HEK293 (cell line): ENCODE measurements at regions not wholly inside any gene's neighbourhood (a gene's known extent, or its start where the extent isn't known, plus 50 kb on each side); places are given as distances from the start of the nearest gene placed in this dataset.

ENCODE experiments used
- CTCF ChIA-PET: fragments of 350-600 bp; formaldehyde crosslinking; extraction: SDS; loops from one replicate; lab custom pipeline; 2021; ENCODE audit warnings: antibody characterized with exemption; lab: Yijun Ruan, JAX
- POLR2A ChIA-PET: fragments of 300-600 bp; formaldehyde crosslinking; extraction: SDS; loops from one replicate; lab custom pipeline; 2020; ENCODE audit warnings: antibody characterized with exemption, inconsistent platforms; lab: Yijun Ruan, JAX
- H3K27ac ChIP-seq: fragments of 200-500 bp; sonication (Bioruptor generic); 2 replicates; pipeline ENCODE4 v1.5.1; 2014; ENCODE audit warnings: low read depth, low read length, control low read depth, inconsistent platforms; ENCODE audit errors: extremely low read depth
- H3K36me3 ChIP-seq, 2 experiments: fragments of 200-500 bp in 1 of 2; sonication (Bioruptor generic) in 1 of 2; 1 replicate in 1 of 2; 2 replicates in 1 of 2; pipeline ENCODE4 v1.5.1; 2014 to 2017; ENCODE audit warnings: inconsistent platforms in 2 of 2, low read length in 2 of 2; ENCODE audit not compliant: control insufficient read depth in 2 of 2, insufficient read depth in 1 of 2
- H3K4me1 ChIP-seq: fragments of 200-500 bp; sonication (Bioruptor generic); 2 replicates; pipeline ENCODE4 v1.5.1; 2014; ENCODE audit warnings: mild to moderate bottlenecking, low read length, inconsistent platforms; ENCODE audit not compliant: control insufficient read depth, insufficient read depth
- H3K4me3 ChIP-seq: 2 replicates; pipeline ENCODE4 v1.5.1; 2011; ENCODE audit warnings: low read depth, mild to moderate bottlenecking, control low read depth, low read length, moderate library complexity
- H3K9me3 ChIP-seq: fragments of 200-500 bp; sonication (Bioruptor generic); 2 replicates; pipeline ENCODE4 v1.5.1; 2014; ENCODE audit warnings: low read depth, low read length, inconsistent platforms; ENCODE audit not compliant: control insufficient read depth, insufficient read depth
- SCRT1 ChIP-seq: fragments of 450-650 bp; formaldehyde crosslinking; IDR thresholded peaks from 2 replicates; pipeline ENCODE4 v1.5.1; 2016; ENCODE audit warnings: missing biosample characterization, missing genetic modification characterization, borderline replicate concordance
- ZEB2 ChIP-seq: fragments of 450-650 bp; formaldehyde crosslinking; IDR thresholded peaks from 2 replicates; pipeline ENCODE4 v1.5.1; 2016; ENCODE audit warnings: missing biosample characterization, missing genetic modification characterization
- ZFP41 ChIP-seq: fragments of 450-650 bp; formaldehyde crosslinking; IDR thresholded peaks from 2 replicates; pipeline ENCODE4 v1.5.1; 2016; ENCODE audit warnings: missing biosample characterization, missing genetic modification characterization, borderline replicate concordance
- ZIC2 ChIP-seq: fragments of 450-650 bp; formaldehyde crosslinking; IDR thresholded peaks from 2 replicates; pipeline ENCODE4 v1.5.1; 2016; ENCODE audit warnings: missing biosample characterization, missing genetic modification characterization
- ZNF157 ChIP-seq: fragments of 450-650 bp; formaldehyde crosslinking; IDR thresholded peaks from 2 replicates; pipeline ENCODE4 v1.5.1; 2016; ENCODE audit warnings: missing biosample characterization, missing genetic modification characterization
- ZNF16 ChIP-seq: fragments of 450-650 bp; formaldehyde crosslinking; IDR thresholded peaks from 2 replicates; pipeline ENCODE4 v1.5.1; 2016; ENCODE audit warnings: low read depth, missing biosample characterization, missing genetic modification characterization
- ZNF221 ChIP-seq: fragments of 450-650 bp; formaldehyde crosslinking; IDR thresholded peaks from 2 replicates; pipeline ENCODE4 v1.5.1; 2017; ENCODE audit warnings: missing biosample characterization, missing genetic modification characterization, borderline replicate concordance
- ZNF274 ChIP-seq, 2 experiments: fragments of 200-500 bp in 1 of 2; fragments of 450-650 bp in 1 of 2; sonication (Bioruptor generic) in 1 of 2; formaldehyde crosslinking in 1 of 2; IDR thresholded peaks; 2 replicates each; pipeline versions ENCODE4 v1.5.1 to v1.6.1; 2014 to 2016; ENCODE audit warnings: borderline replicate concordance in 1 of 2, inconsistent platforms in 1 of 2, low read length in 1 of 2, missing biosample characterization in 1 of 2, missing genetic modification characterization in 1 of 2
- ZNF366 ChIP-seq: fragments of 450-650 bp; formaldehyde crosslinking; conservative IDR thresholded peaks from 2 replicates; pipeline ENCODE4 v1.5.1; 2016; ENCODE audit warnings: missing biosample characterization, missing genetic modification characterization
- ZNF561 ChIP-seq: fragments of 450-650 bp; IDR thresholded peaks from 2 replicates; pipeline ENCODE4 v1.5.1; 2018; ENCODE audit warnings: missing biosample characterization, missing genetic modification characterization, borderline replicate concordance
- ZNF624 ChIP-seq: fragments of 450-650 bp; formaldehyde crosslinking; IDR thresholded peaks from 2 replicates; pipeline ENCODE4 v1.5.1; 2017; ENCODE audit warnings: missing biosample characterization, missing genetic modification characterization
- ZNF660 ChIP-seq: fragments of 450-650 bp; IDR thresholded peaks from 2 replicates; pipeline ENCODE4 v1.5.1; 2018; ENCODE audit warnings: missing biosample characterization, mild to moderate bottlenecking, missing genetic modification characterization
- TF ChIP-seq, protein P1 (sequence below): fragments of 450-650 bp; formaldehyde crosslinking; IDR thresholded peaks from 2 replicates; pipeline ENCODE4 v1.5.1; 2016; ENCODE audit warnings: missing biosample characterization, missing genetic modification characterization, borderline replicate concordance
- TF ChIP-seq, protein P2 (sequence below): fragments of 450-650 bp; formaldehyde crosslinking; IDR thresholded peaks from 2 replicates; pipeline ENCODE4 v1.5.0; 2017; ENCODE audit warnings: missing biosample characterization, missing genetic modification characterization, borderline replicate concordance
- TF ChIP-seq, protein P3 (sequence below): fragments of 450-650 bp; formaldehyde crosslinking; conservative IDR thresholded peaks from 2 replicates; pipeline ENCODE4 v1.5.1; 2016; ENCODE audit warnings: low read depth, missing biosample characterization, missing genetic modification characterization
- TF ChIP-seq, protein P4 (sequence below): fragments of 450-650 bp; formaldehyde crosslinking; IDR thresholded peaks from 2 replicates; pipeline ENCODE4 v1.5.1; 2016; ENCODE audit warnings: missing biosample characterization, missing genetic modification characterization, borderline replicate concordance

DNA sequence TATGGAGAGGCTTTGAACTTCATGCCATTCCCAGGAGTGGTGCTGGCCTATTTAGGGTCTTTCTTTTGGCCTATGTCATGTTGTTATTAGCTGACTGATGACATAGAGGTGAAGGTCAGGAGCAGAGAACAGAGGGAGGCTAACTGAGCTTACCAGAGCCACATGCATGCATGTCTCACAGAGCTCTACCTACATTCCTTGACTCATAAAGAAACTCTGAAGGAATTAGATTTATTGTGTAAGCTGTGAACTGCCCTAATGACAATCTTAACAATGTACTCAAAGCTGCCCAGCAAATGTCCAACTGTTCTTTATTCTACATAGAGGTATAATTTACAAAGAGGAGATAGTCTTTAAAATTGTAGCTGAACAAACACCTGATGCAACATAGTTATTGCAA, 192.7 kb upstream of the CNR1 start:
- H3K4me3 ChIP-seq = no peak overlapping the region
- no peaks in the 10 kb centered on the region for H3K9me3 ChIP-seq
- TF ChIP-seq ZNF157 (tag by site-specific recombination) (no peak), ZFP41 (tag by site-specific recombination) (no peak), ZNF660 (tag by site-specific recombination) (no peak), ZNF221 (tag by site-specific recombination) (no peak)
- TF ChIP-seq, protein P1, sequence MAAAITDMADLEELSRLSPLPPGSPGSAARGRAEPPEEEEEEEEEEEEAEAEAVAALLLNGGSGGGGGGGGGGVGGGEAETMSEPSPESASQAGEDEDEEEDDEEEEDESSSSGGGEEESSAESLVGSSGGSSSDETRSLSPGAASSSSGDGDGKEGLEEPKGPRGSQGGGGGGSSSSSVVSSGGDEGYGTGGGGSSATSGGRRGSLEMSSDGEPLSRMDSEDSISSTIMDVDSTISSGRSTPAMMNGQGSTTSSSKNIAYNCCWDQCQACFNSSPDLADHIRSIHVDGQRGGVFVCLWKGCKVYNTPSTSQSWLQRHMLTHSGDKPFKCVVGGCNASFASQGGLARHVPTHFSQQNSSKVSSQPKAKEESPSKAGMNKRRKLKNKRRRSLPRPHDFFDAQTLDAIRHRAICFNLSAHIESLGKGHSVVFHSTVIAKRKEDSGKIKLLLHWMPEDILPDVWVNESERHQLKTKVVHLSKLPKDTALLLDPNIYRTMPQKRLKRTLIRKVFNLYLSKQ = no peak
- TF ChIP-seq, protein P2, sequence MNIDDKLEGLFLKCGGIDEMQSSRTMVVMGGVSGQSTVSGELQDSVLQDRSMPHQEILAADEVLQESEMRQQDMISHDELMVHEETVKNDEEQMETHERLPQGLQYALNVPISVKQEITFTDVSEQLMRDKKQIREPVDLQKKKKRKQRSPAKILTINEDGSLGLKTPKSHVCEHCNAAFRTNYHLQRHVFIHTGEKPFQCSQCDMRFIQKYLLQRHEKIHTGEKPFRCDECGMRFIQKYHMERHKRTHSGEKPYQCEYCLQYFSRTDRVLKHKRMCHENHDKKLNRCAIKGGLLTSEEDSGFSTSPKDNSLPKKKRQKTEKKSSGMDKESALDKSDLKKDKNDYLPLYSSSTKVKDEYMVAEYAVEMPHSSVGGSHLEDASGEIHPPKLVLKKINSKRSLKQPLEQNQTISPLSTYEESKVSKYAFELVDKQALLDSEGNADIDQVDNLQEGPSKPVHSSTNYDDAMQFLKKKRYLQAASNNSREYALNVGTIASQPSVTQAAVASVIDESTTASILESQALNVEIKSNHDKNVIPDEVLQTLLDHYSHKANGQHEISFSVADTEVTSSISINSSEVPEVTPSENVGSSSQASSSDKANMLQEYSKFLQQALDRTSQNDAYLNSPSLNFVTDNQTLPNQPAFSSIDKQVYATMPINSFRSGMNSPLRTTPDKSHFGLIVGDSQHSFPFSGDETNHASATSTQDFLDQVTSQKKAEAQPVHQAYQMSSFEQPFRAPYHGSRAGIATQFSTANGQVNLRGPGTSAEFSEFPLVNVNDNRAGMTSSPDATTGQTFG (tag by site-specific recombination) = no peak
- TF ChIP-seq, protein P3, sequence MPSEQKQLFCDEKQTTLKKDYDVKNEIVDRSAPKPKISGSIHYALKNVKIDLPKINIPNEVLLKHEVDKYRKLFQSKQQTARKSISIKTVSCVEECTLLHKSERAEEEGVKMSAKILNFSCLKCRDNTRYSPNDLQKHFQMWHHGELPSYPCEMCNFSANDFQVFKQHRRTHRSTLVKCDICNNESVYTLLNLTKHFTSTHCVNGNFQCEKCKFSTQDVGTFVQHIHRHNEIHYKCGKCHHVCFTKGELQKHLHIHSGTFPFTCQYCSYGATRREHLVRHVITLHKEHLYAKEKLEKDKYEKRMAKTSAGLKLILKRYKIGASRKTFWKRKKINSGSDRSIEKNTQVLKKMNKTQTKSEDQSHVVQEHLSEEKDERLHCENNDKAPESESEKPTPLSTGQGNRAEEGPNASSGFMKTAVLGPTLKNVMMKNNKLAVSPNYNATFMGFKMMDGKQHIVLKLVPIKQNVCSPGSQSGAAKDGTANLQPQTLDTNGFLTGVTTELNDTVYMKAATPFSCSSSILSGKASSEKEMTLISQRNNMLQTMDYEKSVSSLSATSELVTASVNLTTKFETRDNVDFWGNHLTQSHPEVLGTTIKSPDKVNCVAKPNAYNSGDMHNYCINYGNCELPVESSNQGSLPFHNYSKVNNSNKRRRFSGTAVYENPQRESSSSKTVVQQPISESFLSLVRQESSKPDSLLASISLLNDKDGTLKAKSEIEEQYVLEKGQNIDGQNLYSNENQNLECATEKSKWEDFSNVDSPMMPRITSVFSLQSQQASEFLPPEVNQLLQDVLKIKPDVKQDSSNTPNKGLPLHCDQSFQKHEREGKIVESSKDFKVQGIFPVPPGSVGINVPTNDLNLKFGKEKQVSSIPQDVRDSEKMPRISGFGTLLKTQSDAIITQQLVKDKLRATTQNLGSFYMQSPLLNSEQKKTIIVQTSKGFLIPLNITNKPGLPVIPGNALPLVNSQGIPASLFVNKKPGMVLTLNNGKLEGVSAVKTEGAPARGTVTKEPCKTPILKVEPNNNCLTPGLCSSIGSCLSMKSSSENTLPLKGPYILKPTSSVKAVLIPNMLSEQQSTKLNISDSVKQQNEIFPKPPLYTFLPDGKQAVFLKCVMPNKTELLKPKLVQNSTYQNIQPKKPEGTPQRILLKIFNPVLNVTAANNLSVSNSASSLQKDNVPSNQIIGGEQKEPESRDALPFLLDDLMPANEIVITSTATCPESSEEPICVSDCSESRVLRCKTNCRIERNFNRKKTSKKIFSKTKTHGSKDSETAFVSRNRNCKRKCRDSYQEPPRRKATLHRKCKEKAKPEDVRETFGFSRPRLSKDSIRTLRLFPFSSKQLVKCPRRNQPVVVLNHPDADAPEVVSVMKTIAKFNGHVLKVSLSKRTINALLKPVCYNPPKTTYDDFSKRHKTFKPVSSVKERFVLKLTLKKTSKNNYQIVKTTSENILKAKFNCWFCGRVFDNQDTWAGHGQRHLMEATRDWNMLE (tag by site-specific recombination) = no peak
- H3K36me3 ChIP-seq = no peaks in the 10 kb centered on the region
- ChIA-PET POLR2A (no interaction called here), CTCF (interaction anchor here (0.5 to 1.3 kb wide), 3 partner anchors 11 to 422 kb away, joined by 3 read pairs; no protein-coding TSS in a partner anchor)
- no peak overlapping the region for H3K27ac ChIP-seq
- H3K4me1 ChIP-seq = no peaks in the 10 kb centered on the region

GRCh38 chr6:88349511-88349910, 183.4 kb upstream of the CNR1 start:
- H3K9me3 ChIP-seq = no peaks in the 10 kb centered on the region
- H3K4me1 ChIP-seq = no peaks in the 10 kb centered on the region
- POLR2A ChIA-PET = no interaction called here
- CTCF ChIA-PET = interaction anchor here (0.7 kb wide), 1 partner anchor 9 kb away, joined by 5 read pairs; no protein-coding TSS in a partner anchor
- no peak overlapping the region for H3K4me3 ChIP-seq
- H3K27ac ChIP-seq = no peak overlapping the region
- H3K36me3 ChIP-seq = no peaks in the 10 kb centered on the region
- TF ChIP-seq SCRT1 (tag by site-specific recombination) = no peak
- TF ChIP-seq, protein P4, sequence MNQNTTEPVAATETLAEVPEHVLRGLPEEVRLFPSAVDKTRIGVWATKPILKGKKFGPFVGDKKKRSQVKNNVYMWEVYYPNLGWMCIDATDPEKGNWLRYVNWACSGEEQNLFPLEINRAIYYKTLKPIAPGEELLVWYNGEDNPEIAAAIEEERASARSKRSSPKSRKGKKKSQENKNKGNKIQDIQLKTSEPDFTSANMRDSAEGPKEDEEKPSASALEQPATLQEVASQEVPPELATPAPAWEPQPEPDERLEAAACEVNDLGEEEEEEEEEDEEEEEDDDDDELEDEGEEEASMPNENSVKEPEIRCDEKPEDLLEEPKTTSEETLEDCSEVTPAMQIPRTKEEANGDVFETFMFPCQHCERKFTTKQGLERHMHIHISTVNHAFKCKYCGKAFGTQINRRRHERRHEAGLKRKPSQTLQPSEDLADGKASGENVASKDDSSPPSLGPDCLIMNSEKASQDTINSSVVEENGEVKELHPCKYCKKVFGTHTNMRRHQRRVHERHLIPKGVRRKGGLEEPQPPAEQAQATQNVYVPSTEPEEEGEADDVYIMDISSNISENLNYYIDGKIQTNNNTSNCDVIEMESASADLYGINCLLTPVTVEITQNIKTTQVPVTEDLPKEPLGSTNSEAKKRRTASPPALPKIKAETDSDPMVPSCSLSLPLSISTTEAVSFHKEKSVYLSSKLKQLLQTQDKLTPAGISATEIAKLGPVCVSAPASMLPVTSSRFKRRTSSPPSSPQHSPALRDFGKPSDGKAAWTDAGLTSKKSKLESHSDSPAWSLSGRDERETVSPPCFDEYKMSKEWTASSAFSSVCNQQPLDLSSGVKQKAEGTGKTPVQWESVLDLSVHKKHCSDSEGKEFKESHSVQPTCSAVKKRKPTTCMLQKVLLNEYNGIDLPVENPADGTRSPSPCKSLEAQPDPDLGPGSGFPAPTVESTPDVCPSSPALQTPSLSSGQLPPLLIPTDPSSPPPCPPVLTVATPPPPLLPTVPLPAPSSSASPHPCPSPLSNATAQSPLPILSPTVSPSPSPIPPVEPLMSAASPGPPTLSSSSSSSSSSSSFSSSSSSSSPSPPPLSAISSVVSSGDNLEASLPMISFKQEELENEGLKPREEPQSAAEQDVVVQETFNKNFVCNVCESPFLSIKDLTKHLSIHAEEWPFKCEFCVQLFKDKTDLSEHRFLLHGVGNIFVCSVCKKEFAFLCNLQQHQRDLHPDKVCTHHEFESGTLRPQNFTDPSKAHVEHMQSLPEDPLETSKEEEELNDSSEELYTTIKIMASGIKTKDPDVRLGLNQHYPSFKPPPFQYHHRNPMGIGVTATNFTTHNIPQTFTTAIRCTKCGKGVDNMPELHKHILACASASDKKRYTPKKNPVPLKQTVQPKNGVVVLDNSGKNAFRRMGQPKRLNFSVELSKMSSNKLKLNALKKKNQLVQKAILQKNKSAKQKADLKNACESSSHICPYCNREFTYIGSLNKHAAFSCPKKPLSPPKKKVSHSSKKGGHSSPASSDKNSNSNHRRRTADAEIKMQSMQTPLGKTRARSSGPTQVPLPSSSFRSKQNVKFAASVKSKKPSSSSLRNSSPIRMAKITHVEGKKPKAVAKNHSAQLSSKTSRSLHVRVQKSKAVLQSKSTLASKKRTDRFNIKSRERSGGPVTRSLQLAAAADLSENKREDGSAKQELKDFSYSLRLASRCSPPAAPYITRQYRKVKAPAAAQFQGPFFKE (tag by site-specific recombination) = no peak
- TF ChIP-seq ZFP41 (tag by site-specific recombination) = no peak
- TF ChIP-seq ZNF366 (tag by site-specific recombination) = no peak
- TF ChIP-seq ZNF16 (tag by site-specific recombination) = no peak
- no peak for TF ChIP-seq ZNF561 (tag by site-specific recombination)
- TF ChIP-seq ZIC2 (tag by site-specific recombination) = no peak
- no peak for TF ChIP-seq ZNF274 (IDR thresholded peaks at IDR 0.05; ENCODE audit: low read length)
- no peak for TF ChIP-seq ZNF274 (tag by site-specific recombination; IDR thresholded peaks at IDR 0.05; ENCODE audit: borderline replicate concordance)
- TF ChIP-seq ZEB2 = no peak
- TF ChIP-seq ZNF624 = no peak
